OCI-LY1 (cell line): ENCODE measurements at regions not wholly inside any gene's neighbourhood (a gene's known extent, or its start where the extent isn't known, plus 50 kb on each side); places are given as distances from the start of the nearest gene placed in this dataset.

Experiments
- EZH2 ChIP-seq: fragments of 200-600 bp; sonication (generic), shearing (Covaris generic); IDR thresholded peaks from 2 replicates; pipeline ENCODE4 v1.8.0; 2017; ENCODE audit warnings: borderline replicate concordance, mixed run types, mild to moderate bottlenecking, antibody characterized with exemption, low read length, moderate library complexity, mixed read lengths
- TF ChIP-seq, protein P1 (sequence below): fragments of 200-600 bp; sonication (generic), shearing (Covaris generic); IDR thresholded peaks from 2 replicates; pipeline ENCODE4 v1.5.1; 2017; ENCODE audit warnings: mild to moderate bottlenecking, antibody characterized with exemption, low read length, moderate library complexity, mixed read lengths

DNA sequence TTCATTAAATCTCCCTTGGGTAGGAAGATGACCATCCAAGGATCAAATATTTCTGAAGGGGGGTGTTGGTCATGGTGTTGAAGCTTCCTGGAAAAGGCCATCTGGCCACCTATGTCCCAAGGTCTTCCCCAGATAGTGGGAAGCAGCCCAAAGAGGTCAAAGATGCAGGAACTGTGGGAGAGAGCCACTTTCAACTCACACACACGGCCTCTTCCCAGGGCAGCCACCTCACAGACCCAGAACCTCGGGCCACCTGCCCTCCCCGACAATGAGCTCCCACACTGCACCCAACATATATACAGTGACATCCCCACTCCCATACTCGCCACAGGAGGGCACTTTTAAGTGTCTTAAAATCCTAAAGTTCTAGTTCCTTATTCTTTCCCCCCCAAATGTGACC is 164.5 kb upstream of the ETV3 start:
- no peak for TF ChIP-seq EZH2
- TF ChIP-seq, protein P1, sequence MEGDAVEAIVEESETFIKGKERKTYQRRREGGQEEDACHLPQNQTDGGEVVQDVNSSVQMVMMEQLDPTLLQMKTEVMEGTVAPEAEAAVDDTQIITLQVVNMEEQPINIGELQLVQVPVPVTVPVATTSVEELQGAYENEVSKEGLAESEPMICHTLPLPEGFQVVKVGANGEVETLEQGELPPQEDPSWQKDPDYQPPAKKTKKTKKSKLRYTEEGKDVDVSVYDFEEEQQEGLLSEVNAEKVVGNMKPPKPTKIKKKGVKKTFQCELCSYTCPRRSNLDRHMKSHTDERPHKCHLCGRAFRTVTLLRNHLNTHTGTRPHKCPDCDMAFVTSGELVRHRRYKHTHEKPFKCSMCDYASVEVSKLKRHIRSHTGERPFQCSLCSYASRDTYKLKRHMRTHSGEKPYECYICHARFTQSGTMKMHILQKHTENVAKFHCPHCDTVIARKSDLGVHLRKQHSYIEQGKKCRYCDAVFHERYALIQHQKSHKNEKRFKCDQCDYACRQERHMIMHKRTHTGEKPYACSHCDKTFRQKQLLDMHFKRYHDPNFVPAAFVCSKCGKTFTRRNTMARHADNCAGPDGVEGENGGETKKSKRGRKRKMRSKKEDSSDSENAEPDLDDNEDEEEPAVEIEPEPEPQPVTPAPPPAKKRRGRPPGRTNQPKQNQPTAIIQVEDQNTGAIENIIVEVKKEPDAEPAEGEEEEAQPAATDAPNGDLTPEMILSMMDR = no peak
